ENCODE measurements at regions not wholly inside any gene's neighbourhood (a gene's known extent, or its start where the extent isn't known, plus 50 kb on each side); places are given as distances from the start of the nearest gene placed in this dataset.

DNA sequence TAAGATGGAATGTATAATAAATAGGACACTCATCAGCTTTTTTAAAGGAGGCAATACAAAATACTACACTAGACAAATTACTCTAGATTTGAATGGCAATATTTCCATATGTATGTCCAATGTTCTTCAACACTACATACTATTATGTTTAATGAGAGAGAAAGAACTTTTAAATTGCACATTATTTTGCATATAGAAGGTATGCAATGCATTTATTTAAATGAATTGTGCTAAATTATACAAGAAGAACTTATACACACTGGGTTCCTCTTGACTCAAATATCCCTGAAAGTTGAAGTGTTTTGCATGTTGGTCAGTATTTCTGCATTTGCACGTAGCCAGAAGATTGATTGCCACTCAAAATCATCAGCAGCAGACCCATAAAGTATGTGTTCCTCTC is 839.6 kb downstream of the ADGRL2 start:
- no peak for DNase-seq (ENCODE audit: low spot score in 2 of 2, unreplicated experiment in 2 of 2)
- peaks cover 2% of the 10 kb centered on the region for H3K4me1 Mint-ChIP-seq
- H3K4me3 Mint-ChIP-seq = no peak overlapping the region
- H3K36me3 Mint-ChIP-seq = no peaks in the 10 kb centered on the region
- no peaks in the 10 kb centered on the region for H3K27me3 Mint-ChIP-seq (ENCODE audit: low read depth)
- no peak for TF ChIP-seq CTCF (IDR thresholded peaks at IDR 0.05; ENCODE audit: unreplicated experiment)
- H3K27ac Mint-ChIP-seq = no peak overlapping the region
- H3K9me3 Mint-ChIP-seq = peaks cover 2% of the 10 kb centered on the region

GRCh38 chr1:82634266-82634665 is 833.5 kb downstream of the ADGRL2 start:
- Mint-ChIP-seq H3K4me1 (peaks cover 7% of the 10 kb centered on the region), H3K4me3 (no peak overlapping the region), H3K9me3 (peaks cover 10% of the 10 kb centered on the region), H3K27ac (no peak overlapping the region), H3K36me3 (no peaks in the 10 kb centered on the region), H3K27me3 (ENCODE audit: low read depth) (peaks cover 1% of the 10 kb centered on the region)
- no peak for TF ChIP-seq CTCF (IDR thresholded peaks at IDR 0.05; ENCODE audit: unreplicated experiment)
- no peak for DNase-seq (ENCODE audit: low spot score in 2 of 2, unreplicated experiment in 2 of 2)

DNA sequence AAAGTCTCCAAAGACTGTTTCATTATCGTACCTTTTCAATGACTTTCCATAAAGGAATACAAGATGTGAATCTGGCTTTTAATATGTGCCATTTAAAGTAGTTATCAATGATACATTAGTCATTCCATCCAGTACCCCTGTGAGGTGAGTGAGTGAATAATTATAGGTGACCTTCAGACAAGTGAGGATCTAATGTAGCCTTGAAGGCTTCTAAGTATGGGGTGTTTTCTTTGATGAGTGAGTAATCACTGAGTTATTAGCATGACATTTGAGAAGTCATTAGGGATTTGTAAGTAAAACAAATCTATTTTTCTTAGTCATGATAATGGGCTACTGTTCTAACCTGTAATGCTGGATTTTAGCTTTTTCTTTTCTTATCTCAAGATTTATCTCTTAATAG is 831.4 kb downstream of the ADGRL2 start:
- Mint-ChIP-seq H3K9me3 (peaks cover 14% of the 10 kb centered on the region), H3K27ac (no peak overlapping the region), H3K27me3 (ENCODE audit: low read depth) (peaks cover 1% of the 10 kb centered on the region), H3K4me3 (no peak overlapping the region), H3K4me1 (peaks cover 10% of the 10 kb centered on the region), H3K36me3 (no peaks in the 10 kb centered on the region)
- no peak for DNase-seq (ENCODE audit: low spot score in 2 of 2, unreplicated experiment in 2 of 2)
- no peak for TF ChIP-seq CTCF (IDR thresholded peaks at IDR 0.05; ENCODE audit: unreplicated experiment)

- H3K36me3 Mint-ChIP-seq = peaks cover 13% of the 10 kb centered on the region
- H3K9me3 Mint-ChIP-seq = peaks cover 31% of the 10 kb centered on the region
- TF ChIP-seq CTCF (IDR thresholded peaks at IDR 0.05; ENCODE audit: unreplicated experiment) = no peak
- no peak overlapping the region for H3K27ac Mint-ChIP-seq
- peaks cover under 1% of the 10 kb centered on the region for H3K27me3 Mint-ChIP-seq (ENCODE audit: low read depth)
- no peak overlapping the region for H3K4me3 Mint-ChIP-seq
- no peak for DNase-seq (ENCODE audit: low spot score in 2 of 2, unreplicated experiment in 2 of 2)
- H3K4me1 Mint-ChIP-seq = peaks cover 10% of the 10 kb centered on the region
These were observed 828.2 kb downstream of the ADGRL2 start for GRCh38 chr1:82628887-82629286.

DNA sequence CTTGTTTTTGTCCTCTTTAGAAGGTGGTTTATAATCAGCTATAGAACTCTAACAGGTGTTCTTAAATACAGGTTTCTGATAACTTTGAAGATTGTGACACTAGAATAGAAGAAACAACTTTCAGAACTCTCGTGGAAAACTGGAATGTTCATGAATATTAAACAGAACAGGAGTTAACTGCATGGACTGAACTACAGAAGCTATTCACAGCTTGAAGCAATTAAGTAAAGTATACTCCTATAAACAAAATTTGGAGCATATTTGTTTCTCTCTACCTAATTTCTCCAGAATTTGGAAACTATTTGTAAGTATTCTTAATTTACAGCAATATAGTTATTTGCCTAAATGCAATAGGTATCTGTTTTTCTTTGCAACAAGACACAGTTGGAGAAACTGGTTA is 824.8 kb downstream of the ADGRL2 start:
- Mint-ChIP-seq H3K27me3 (ENCODE audit: low read depth) (no peaks in the 10 kb centered on the region), H3K4me1 (peaks cover 3% of the 10 kb centered on the region), H3K27ac (no peak overlapping the region), H3K4me3 (no peak overlapping the region), H3K36me3 (peaks cover 14% of the 10 kb centered on the region), H3K9me3 (peaks cover 38% of the 10 kb centered on the region)
- TF ChIP-seq CTCF (IDR thresholded peaks at IDR 0.05; ENCODE audit: unreplicated experiment) = no peak
- DNase-seq (ENCODE audit: low spot score in 2 of 2, unreplicated experiment in 2 of 2) = no peak

DNA sequence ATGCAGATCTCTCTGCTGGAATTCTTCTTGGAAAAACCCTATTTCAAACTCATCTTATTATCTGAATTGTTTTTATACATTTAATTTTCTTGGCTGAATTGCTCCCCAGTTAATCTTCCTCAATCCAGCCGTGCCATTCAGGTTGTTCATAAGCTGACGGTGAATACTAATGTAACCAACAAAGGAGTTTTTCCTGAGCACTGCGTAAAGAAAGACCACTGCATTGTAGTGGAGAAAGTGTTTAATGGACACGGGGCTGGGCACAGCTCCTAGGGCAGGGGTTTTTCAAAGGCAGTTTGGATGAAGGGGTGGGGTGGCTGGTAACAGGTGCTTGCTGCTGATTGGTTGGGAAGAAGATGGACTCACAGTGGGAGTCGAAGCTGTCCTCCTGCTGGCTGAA is 820.3 kb downstream of the ADGRL2 start:
- TF ChIP-seq CTCF (IDR thresholded peaks at IDR 0.05; ENCODE audit: unreplicated experiment) = no peak
- Mint-ChIP-seq H3K27ac (no peak overlapping the region), H3K27me3 (ENCODE audit: low read depth) (no peaks in the 10 kb centered on the region), H3K4me3 (no peak overlapping the region), H3K9me3 (peaks cover 16% of the 10 kb centered on the region), H3K4me1 (no peaks in the 10 kb centered on the region), H3K36me3 (peaks cover 6% of the 10 kb centered on the region)
- DNase-seq (ENCODE audit: low spot score in 2 of 2, unreplicated experiment in 2 of 2) = no peak
